ENCODE measurements at regions not wholly inside any gene's neighbourhood (a gene's known extent, or its start where the extent isn't known, plus 50 kb on each side); places are given as distances from the start of the nearest gene placed in this dataset.

- no peak for TF ChIP-seq POLR2A (IDR thresholded peaks at IDR 0.05)
- TF ChIP-seq POLR2AphosphoS5 (IDR thresholded peaks at IDR 0.05; ENCODE audit: insufficient read depth in 1 of 2, low read depth in 1 of 2): no peak
- TF ChIP-seq CTCF (IDR thresholded peaks at IDR 0.05): no peak
Observed at GRCh38 chr17:77905766-77906165, 52.7 kb upstream of the TNRC6C start.

All from vagina (tissue), 2 donors.